ENCODE measurements at regions not wholly inside any gene's neighbourhood (a gene's known extent, or its start where the extent isn't known, plus 50 kb on each side); places are given as distances from the start of the nearest gene placed in this dataset.

DNA sequence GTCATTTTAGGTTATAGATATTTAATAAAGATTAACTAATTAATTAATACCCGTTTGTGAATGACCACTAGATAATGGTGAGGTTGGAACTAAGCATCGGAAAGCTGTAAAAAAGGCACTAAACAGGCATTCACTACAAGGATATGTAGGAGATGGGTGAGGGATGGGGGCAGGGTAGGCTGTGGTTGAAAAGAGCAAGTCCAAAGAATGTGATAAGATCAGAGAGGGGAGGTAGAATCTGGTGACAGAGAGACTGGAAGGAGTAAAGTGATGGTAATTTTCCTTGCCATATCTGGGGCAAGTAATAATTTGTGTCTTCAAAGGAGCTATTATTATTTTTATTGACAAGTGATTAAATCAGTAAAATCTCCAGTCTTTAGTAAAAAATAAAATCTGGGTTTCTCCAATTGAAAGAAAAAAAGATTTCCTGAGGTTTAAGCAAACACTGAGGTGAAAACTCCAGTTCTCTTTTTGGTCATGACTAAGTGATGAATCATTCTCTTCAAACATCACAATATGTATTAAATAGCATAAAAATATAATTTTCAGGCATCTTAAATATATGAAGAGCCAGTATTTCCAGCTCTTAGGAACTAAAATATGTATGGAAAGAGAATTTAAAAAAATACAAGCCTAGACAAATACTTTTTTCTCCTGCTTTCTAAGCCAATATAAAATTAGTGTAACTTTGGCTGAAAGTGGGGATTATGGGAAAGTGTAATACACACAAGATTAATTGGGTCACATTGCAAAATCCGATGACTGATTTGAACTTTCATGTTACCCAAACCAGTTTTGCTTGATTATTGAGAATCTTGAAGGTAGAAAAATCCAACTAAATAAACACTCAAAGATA, 259.1 kb upstream of the RBMS1 start (continued):
- TF ChIP-seq ZNF671 (CRISPR knock-in tag; IDR thresholded peaks at IDR 0.05) (no peak), GABPB1 (CRISPR knock-in tag; IDR thresholded peaks at IDR 0.05) (no peak), NFATC4 (CRISPR knock-in tag; IDR thresholded peaks at IDR 0.05) (no peak), PRRX2 (CRISPR knock-in tag; IDR thresholded peaks at IDR 0.05) (no peak), ATF3 (CRISPR knock-in tag; conservative IDR thresholded peaks at IDR 0.05) (no peak), ZNF263 (CRISPR knock-in tag; IDR thresholded peaks at IDR 0.05; ENCODE audit: low read depth) (no peak), E2F1 (CRISPR knock-in tag; IDR thresholded peaks at IDR 0.05) (no peak), SMAD4 (CRISPR knock-in tag; IDR thresholded peaks at IDR 0.05) (no peak), ZNF416 (CRISPR knock-in tag; IDR thresholded peaks at IDR 0.05) (no peak), MAX (CRISPR knock-in tag; IDR thresholded peaks at IDR 0.05) (no peak)
- TF ChIP-seq, protein P1, sequence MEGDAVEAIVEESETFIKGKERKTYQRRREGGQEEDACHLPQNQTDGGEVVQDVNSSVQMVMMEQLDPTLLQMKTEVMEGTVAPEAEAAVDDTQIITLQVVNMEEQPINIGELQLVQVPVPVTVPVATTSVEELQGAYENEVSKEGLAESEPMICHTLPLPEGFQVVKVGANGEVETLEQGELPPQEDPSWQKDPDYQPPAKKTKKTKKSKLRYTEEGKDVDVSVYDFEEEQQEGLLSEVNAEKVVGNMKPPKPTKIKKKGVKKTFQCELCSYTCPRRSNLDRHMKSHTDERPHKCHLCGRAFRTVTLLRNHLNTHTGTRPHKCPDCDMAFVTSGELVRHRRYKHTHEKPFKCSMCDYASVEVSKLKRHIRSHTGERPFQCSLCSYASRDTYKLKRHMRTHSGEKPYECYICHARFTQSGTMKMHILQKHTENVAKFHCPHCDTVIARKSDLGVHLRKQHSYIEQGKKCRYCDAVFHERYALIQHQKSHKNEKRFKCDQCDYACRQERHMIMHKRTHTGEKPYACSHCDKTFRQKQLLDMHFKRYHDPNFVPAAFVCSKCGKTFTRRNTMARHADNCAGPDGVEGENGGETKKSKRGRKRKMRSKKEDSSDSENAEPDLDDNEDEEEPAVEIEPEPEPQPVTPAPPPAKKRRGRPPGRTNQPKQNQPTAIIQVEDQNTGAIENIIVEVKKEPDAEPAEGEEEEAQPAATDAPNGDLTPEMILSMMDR (IDR thresholded peaks at IDR 0.05), result no peak

DNA sequence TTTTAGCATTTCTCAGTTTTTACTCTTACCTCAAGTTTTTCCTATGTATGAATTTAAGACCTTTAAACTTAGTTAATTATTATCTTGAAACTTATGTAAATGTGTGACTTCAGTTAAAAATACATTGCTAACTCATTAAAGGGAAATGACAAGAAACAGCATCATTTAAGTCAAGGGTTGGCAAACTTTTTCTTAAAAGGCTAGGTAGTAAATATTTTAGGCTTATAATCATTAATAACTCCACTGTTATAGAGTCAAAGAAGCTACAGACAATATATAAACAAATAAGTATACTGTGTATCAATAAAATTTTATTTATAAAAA, 259.7 kb upstream of the RBMS1 start:
- Mint-ChIP-seq H3K36me3 (peaks cover 11% of the 10 kb centered on the region; the same call in 1 of the 2 replicates), H3K4me3 (no peak overlapping the region), H3K27me3 (ENCODE audit: low read depth) (no peaks in the 10 kb centered on the region), H3K4me1 (peaks cover 15% of the 10 kb centered on the region), H3K27ac (no peak overlapping the region), H3K9me3 (peaks cover 18% of the 10 kb centered on the region)
- DNase-seq (ENCODE audit: low spot score), result no peak
- ChIA-PET CTCF (no interaction called here), POLR2A (no interaction called here)
- no peak for ATAC-seq
- no peak for TF ChIP-seq ZBTB43 (CRISPR knock-in tag; IDR thresholded peaks at IDR 0.05)
- no peak for TF ChIP-seq MAX (CRISPR knock-in tag; IDR thresholded peaks at IDR 0.05)
- TF ChIP-seq NR3C1 (CRISPR knock-in tag; conservative IDR thresholded peaks at IDR 0.05; ENCODE audit: low read depth), result no peak

DNA sequence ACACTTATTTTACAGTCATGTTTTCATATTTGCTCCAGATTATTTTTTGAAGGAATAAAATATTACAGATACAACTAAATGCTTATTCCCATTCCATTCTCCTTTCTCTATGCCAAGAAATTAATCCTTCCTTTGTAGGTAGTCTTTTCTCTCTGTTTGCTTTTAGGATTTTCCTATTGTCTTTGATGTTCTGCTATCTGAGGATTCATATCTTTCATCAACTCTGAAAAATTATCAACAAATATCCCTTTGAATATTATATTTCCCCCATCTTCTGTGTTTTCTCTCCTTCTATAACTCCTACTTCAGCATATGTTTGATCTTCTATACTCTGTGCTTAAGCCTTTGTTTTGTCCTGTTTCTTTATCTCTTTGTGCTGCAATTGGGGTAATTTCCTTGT, 260.4 kb upstream of the RBMS1 start:
- TF ChIP-seq ZNF671 (CRISPR knock-in tag; IDR thresholded peaks at IDR 0.05) (no peak), GABPB1 (CRISPR knock-in tag; IDR thresholded peaks at IDR 0.05) (no peak), RELA (CRISPR knock-in tag; IDR thresholded peaks at IDR 0.05; ENCODE audit: borderline replicate concordance) (no peak), NR1H2 (CRISPR knock-in tag; IDR thresholded peaks at IDR 0.05) (no peak)
- TF ChIP-seq, protein P2, sequence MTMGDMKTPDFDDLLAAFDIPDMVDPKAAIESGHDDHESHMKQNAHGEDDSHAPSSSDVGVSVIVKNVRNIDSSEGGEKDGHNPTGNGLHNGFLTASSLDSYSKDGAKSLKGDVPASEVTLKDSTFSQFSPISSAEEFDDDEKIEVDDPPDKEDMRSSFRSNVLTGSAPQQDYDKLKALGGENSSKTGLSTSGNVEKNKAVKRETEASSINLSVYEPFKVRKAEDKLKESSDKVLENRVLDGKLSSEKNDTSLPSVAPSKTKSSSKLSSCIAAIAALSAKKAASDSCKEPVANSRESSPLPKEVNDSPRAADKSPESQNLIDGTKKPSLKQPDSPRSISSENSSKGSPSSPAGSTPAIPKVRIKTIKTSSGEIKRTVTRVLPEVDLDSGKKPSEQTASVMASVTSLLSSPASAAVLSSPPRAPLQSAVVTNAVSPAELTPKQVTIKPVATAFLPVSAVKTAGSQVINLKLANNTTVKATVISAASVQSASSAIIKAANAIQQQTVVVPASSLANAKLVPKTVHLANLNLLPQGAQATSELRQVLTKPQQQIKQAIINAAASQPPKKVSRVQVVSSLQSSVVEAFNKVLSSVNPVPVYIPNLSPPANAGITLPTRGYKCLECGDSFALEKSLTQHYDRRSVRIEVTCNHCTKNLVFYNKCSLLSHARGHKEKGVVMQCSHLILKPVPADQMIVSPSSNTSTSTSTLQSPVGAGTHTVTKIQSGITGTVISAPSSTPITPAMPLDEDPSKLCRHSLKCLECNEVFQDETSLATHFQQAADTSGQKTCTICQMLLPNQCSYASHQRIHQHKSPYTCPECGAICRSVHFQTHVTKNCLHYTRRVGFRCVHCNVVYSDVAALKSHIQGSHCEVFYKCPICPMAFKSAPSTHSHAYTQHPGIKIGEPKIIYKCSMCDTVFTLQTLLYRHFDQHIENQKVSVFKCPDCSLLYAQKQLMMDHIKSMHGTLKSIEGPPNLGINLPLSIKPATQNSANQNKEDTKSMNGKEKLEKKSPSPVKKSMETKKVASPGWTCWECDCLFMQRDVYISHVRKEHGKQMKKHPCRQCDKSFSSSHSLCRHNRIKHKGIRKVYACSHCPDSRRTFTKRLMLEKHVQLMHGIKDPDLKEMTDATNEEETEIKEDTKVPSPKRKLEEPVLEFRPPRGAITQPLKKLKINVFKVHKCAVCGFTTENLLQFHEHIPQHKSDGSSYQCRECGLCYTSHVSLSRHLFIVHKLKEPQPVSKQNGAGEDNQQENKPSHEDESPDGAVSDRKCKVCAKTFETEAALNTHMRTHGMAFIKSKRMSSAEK (CRISPR knock-in tag; IDR thresholded peaks at IDR 0.05; ENCODE audit: borderline replicate concordance), result no peak
- Mint-ChIP-seq H3K9me3 (peaks cover 18% of the 10 kb centered on the region), H3K36me3 (peaks cover 11% of the 10 kb centered on the region; the same call in 1 of the 2 replicates), H3K4me1 (peaks cover 15% of the 10 kb centered on the region), H3K27me3 (ENCODE audit: low read depth) (no peaks in the 10 kb centered on the region), H3K4me3 (no peak overlapping the region), H3K27ac (no peak overlapping the region)
- ATAC-seq (no peak), DNase-seq (ENCODE audit: low spot score) (no peak)
- CTCF ChIA-PET, result no interaction called here
- POLR2A ChIA-PET, result no interaction called here
